ENCODE measurements at regions not wholly inside any gene's neighbourhood (a gene's known extent, or its start where the extent isn't known, plus 50 kb on each side); places are given as distances from the start of the nearest gene placed in this dataset.
"Not testable (repeated sequence)": the region's sequence is repeated elsewhere in the genome, so short reads cannot be mapped to it uniquely, and the experiment has no call there.

DNA sequence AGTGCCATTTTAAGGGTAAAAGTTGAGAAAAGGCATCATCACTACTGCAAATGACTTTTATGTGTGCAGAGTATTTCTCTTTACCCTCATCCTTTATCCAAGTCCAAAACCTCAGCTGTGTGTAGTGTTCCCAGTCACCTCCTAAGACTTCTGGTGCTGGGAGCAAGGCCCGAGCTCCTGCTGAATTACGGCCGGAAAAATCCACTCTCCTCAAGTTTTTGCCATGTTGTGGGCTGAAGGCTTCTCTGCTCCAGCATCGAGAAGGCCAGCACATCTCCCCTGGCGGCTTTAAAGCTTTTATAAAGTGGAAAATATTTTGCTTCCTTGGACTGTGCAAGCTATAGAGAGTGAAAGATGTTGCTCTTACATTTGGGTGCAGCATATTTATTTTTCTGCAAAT lies 153.2 kb upstream of the THBS2 start:
- DNase-seq = no peak

DNA sequence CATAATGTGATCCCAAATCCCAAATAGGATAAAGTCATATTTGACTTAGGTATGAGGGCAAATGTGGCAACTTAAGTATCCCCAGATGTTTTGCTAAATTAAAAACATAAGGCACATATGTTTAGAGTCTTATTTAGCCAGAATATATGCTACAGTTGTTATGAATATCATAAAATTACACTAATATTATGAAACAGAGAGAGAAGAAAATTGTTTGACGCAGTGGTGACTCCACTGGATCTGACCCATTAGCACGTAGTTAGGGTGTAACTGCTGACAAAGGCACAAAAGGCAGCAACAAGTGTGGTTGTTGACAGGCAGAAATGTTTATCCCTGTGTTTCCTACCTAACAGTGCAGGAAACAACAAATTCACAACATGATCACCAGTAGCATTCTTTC lies 152.4 kb upstream of the THBS2 start:
- no peak for DNase-seq

DNA sequence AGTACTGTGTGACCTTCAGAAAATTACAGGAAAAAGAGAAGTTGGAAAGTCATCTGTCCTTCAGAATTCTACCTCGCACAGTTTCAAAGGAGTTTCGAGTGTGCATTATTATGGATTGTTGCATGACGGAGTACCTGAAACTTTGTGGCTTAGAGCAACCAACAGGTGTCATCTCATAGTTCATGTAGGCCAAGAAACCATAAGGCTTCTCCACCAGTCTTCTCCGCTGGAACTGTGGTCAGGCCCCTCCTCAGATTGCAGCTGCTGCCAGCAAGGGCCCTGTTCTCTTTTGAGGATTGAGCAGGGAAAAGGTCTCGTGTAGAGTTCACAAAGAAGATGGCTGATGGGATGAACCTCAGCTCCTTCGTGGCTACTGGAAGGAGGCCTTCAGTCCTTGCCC lies 151.2 kb upstream of the THBS2 start:
- no peak for DNase-seq

DNA sequence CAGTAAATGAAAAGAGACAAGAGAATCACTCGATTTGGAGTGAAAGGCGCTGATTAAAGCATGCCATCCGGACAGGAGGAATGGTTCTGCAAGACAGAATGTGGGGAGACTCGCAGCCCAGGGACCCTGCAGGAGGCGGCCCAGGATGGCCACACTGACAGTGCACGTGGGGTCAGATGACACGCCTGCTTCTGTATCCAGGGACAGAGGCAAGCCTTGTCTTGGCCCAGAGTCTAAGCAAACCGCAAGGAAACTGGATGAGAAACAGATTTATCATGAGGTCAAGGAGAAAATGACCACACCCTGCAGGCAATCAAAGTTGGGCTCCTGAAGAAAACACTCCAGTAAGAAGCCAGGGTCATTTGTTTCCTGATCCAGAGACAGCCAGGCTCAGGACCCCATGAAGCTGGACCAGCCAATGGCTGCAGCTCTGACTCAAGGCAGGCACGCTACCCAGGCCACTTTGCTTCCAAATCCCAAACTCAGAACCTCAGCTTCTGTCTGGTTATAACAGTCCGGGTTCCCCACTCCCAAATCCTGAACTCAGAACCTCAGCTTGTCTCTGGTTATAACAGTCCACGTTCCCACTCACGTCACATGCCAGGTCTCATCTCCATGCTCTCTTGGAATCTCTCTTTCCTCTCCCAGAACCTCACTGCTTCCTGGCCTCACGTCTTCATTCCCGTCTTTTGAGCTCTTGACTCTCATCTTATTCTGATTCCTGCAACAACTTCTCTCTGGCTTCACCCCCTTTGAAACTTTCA lies 144.9 kb upstream of the THBS2 start:
- no peak for DNase-seq

DNA sequence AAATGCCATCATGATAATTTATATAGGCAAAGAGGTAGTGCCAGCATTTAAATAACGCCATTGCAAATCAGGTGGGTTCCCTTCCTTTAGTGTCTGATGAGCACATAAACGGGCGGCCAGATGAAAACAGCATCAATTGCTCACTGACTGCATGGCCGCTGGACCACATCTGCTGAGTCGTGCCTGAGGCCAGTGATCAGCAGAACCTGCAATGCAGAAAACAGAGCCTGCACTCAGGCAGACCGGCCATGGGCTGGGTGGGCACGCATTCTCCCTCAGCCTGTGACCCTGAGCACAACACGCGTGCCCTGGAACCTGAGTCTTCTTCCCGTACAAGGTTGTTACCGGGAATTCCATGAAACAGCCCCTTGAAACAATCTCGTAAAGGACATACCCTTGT lies 144.0 kb upstream of the THBS2 start:
- peak; percentile 51 for DNase-seq

DNA sequence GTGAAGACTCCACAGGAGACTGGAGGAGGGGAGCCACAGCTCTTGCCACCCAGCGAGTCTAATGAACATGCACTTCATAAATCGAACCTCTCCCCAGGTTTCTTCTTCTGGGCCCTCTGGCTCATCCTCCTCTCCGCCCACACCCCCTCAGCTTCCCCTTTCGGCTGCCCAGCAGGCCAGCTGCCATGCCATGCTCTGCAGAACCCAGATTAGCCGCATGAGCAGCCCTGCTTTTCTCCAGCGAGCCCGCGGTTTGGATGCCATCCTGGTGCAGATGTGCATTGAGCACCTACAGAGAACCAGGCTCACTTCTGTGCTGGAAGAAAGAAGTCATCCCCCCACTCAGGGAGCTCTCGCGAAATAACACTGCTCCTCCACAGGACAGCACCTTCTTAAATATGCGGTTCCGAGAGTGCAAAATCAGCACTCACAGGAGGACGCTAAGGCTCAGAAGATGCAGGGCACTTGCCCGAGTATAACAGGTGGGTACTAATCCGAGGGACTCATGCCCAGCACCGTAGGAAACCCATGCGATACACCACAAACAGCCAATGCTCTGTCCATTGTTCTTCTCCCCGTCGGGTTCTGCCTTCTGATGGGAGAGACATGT lies 143.0 kb upstream of the THBS2 start:
- DNase-seq = no peak

DNA sequence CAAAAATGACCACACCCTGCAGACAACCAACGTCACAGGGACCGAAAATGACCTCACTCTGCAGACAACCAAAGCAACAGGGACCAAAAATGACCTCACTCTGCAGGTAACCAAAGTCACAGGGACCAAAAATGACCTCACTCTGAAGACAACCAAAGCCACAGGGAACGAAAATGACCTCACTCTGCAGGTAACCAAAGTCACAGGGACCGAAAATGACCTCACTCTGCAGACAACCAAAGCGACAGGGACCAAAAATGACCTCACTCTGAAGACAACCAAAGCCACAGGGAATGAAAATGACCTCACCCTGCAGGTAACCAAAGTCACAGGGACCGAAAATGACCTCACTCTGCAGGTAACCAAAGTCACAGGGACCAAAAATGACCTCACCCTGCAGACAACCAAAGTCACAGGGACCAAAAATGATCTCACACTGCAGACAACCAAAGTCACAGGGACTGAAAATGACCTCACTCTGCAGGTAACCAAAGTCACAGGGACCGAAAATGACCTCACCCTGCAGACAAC lies 142.4 kb upstream of the THBS2 start:
- DNase-seq = not testable (repeated sequence)

DNA sequence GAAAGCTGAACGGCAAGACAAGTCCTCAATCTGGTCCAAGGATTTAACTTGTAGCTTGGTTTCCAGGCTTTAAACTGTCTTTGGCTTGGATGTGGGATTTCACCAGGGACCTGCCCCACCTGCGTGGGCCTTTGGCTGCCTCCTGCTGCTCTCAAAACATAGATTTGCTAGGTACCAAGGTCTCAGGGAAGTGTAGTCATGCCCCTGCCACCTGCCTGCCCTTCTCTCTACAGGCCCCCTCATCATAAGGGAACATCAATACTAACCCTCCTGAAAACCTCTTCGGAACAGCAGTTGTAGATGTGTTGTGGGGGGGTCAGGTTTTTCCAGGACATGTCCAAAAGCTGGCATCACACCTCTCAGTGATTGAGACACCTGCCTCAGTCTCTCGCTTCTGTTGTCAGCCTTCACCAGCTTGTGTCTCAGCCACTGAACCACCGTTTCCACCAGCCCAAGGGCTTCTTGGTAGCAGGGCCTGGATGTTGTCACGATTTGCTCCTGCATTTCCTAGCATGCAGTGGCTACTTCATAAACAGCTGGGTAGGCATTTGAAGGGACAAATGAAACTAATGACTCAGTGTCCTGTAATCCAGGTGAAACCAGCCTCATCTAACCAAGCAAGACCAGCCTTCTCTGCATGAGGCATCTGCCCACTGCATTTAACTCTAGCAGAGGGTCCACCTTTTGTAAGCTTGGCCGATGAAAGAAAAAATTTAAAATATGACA lies 141.6 kb upstream of the THBS2 start:
- DNase-seq = no peak

DNA sequence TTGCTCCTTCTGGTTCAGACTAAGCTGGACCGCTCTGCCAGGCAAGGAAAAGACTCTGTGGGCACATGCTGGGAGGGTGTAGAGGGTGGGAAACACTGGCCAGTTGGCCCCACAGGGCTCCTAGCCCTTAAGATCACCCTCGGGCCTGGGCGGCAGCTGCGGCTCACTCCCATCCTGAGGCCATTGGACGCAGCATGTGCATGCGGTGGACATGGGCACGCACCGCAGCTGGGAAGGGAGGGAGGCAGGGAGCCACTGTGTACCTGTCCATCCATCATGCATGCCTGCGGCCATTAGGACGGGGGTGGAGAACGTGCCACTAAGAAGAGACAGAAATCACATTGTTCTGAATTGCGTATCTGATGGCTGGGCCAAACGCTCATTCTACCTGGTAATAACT lies 140.1 kb upstream of the THBS2 start:
- no peak for DNase-seq

DNA sequence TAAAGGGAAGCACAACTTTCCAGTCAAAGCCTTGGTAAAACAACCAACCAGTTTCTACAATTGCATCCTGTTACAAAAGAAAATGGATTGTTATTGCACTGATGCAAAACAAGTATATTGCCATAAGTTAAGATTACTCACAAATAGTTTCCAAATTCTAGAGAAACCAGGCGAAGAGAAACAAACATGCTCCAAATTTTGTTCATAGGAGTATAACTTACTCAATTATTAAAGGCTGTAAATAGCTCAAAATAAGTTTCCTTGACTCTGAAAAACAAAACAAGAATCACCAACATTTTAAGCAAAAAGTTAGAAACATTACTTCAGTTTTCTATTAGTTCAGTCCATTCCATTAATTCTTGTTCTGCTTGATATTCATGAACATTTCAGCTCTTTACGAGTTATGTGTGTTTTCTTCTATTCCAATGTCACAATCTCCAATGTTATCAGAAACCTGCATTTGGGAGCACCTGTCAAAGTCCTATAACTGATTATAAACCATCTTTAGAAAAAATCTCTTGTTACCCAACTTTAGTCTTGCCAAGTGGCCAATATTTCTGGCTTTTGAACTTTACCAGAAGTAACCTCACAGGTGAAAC lies 137.9 kb upstream of the THBS2 start:
- DNase-seq = no peak

DNA sequence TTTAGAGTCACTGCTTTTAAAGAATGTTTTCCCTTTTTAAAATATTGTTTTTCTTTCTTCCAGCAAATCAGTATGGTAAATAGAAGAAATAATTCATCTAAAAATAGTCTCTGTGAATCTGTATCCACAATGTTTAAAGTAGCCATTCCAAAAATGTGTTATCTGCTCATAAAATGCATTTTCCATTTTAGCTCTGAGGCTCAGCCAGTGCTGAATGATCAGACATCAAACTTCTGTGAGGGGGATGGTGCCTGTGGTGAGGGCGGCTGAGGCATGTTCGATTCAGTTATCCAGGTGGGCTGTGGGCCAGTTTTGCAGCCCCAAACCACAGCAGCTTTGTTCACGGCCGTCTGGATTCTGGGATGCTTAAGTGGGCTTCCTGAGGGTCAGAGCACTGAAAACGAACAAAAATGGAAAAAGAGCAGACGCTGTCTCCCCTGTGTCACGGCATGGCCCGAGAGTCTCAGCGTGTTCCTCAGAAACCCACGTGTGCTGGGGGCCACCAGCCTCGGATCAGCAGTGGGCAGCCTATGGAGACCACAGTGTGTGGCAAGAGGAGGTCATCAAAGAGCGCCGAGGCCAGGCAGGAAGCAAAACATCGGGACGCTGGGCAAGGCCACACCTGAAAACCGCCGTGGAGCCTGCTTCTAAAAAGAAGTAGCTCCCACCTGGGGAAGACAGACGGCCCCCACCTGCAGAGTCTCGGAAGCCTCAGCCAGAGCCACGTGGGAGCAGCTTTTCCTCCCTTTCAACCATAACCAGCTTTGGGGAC lies 134.9 kb upstream of the THBS2 start:
- DNase-seq = no peak

DNA sequence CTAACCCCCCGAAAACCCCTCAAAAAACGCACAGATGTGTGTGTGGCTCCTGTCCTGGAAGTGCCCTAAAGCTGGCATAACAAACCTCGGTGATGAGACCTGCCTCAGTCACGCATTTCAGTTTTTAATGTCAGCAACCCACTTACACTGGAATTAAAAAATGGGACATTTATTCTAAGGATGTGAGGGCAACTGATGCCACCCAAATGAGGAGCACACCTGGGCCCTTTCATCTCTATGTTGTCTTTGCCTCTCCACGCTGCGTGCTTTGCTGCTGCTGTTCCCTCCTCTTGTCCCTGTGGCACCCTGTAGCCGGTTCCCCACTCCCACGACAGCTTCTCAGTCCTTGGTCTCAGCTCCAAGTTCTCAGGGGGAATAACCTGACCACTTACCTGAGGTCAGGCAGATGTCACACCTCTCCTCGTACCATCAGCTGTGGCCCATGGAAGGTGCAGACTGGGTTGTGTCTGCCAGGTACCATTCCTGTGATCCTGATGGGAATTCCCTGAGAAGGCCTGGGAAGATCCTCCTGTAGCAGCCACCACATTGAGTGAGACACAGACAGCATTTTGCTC lies 134.2 kb upstream of the THBS2 start:
- DNase-seq = no peak

DNA sequence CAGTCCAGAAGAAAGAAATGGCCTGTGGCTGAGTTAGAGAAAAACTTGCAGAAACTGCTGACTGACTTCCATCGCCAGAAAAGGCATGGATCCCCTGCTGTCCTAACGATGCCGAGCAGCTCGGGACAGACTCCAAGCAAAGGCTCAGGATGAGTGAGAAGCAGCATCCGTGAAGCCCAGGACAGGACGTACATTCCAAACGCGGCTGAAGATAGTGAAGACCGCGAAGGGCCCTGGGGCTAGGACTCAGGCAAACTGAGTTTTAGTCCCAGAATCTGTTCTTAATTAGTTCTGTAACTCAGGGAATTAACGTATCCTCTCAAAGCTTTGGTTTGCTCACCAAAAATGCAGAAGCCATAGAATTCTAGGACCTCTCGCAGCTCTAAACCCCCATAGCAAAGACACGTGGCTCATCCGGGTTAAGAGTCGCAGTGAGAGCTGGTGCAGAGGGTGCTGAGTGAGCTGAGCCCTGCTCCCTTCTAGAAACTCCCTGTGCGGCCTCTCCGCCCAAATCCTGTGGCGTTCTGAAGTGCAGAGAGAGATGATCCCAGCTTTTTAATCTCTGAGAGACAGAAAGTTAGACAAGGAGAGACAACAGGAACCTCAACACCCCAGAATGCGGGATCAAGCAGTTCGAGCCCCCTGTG lies 132.9 kb upstream of the THBS2 start:
- no peak for DNase-seq

DNA sequence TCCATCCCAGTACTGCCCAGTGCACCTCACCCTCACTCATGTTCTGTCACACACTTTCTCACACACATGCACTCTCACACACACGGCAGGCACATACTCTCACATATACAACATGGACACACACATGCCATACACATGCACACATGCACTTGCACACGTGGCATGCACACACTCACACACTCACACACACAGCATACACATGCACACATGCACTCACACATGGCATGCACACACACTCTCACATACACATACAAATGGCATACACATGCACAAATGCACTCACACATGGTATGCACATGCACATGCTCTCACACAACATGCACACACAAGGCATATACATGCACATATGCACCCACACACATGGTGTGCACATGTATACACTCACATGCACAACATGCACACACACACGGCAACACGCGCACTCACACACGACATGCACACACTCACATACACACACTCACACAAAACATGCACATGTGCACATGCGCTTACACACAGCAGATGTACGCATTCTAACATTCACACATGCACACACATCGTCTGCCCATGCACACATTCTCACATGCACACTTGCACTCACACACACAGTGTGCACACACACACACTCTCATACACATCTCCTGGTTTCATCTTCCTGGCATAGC lies 131.7 kb upstream of the THBS2 start:
- no peak for DNase-seq

DNA sequence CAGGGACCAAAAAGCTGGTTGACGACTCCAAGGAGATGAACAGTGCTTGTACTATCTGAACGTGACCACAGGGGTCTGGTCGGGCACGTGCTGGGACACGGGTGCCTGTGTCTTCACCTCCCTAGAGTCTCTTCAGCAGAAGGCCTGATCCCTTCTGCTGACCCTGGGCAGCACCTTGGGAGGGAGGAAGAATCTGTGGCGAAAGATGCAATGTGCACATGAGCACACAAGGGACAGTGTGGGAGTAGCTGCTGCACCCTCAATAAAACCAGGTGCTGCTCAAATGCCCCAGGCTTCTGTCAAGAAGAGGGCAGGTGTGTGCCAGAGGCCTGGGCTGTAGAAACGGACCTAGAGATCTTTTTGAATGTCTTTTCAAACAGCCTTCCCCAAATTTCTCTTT lies 130.6 kb upstream of the THBS2 start:
- DNase-seq = no peak

DNA sequence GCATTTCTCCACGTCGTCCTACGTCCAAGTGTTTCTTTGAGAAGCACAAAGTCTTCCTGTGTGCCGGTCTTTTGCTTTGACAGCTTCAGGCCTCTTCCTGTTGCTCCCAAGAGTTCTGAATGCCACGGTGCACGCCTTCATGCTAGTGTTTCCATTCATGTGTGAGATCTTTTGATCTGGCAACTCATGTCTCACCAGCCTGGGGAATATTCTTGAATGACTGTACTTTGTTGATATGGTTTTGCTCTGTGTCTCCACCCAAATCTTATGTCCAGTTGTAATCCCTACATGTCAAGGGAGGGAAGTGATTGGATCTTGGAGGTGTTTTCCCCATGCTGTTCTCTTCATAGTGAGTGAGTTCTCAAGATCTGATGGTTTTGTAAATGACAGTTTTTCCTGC lies 129.6 kb upstream of the THBS2 start:
- no peak for DNase-seq

DNA sequence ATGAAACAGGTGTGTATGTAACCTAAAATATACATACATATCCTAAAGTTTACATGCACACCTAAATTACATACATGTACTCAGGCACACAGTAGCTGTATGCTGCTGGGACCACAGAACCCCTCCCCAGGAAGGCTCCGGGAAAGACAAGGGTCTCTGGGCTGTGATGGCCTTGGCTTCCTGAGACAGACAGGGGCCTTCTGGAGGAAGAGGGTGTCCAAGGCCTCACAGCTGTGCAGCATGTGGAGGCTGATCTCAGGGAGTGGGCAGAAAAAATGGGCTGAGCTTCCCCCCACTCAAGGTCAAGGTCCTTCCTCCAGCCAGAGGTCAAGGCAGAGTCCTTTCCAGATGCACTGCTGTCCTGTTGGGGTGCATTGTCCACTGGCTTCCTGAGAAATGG lies 129.1 kb upstream of the THBS2 start:
- DNase-seq = no peak

DNA sequence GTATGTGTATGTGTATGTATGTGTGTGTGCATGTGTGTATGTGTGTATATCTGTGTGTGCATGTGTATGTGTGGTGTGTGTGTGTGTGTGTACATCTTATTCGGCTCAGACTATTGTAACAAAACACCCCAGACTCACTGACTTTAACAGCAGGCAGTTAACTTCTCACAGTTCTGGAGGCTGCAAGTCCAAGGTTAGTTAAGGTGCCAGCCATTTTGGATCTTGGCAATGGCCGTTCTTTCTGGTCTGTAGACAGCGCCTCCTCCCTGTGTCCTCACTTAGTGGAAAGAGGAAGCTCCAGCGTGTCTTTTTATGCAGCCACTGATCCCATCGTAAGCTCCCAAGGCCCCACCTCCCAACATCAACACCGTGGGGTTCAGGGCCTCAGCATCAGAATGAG lies 128.3 kb upstream of the THBS2 start:
- no peak for DNase-seq

DNA sequence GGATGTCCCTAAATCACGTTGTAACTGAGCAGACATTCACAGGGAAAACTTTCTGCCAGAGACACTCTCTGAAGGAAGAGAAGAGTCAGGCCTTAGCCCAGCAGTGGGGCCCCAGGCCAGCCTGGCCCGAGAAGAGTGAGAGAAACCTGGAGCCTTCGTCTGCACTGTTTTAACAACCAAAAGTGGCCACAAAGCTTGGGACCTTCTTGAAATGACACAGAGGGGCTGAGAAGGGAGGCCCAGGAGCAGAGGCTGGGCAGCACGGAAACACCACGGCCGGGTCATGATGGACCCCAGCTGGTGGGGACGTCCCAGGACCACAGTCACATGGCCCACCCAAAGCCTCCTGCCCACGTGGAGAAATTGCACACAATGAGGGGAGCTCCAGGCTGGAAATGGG lies 126.8 kb upstream of the THBS2 start:
- DNase-seq = no peak

DNA sequence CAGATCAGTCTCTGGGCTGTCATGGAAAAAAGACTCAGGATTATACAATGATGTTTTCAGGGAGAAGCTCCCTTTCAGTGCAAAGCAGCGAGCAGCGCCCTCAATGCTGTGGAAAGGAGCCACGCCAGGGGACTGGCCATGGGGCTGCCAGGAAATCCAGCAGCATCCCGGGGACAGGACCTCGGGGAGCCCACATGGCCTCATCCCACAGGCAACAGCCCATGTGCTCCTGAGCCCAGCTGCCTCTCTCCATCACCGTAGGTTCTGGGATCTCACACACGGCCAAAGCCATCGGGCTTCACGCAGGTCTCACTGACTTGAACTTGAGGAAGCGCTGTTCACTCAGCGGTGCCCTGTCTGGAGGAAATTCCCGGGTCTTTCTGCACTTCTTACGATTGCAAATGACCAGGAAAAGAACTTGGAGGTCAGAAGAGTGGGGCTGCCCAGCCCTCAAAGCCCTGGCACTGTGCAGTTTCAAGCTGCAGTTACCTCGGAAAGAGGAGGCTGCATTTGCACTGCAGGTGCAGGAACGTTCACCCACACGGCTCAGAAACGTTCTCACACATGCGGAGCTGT lies 125.9 kb upstream of the THBS2 start:
- no peak for DNase-seq

All from NCI-H526 treated with DMSO at 0.1 percent for 48 hours (cell line).